ENCODE measurements at regions not wholly inside any gene's neighbourhood (a gene's known extent, or its start where the extent isn't known, plus 50 kb on each side); places are given as distances from the start of the nearest gene placed in this dataset.

DNA sequence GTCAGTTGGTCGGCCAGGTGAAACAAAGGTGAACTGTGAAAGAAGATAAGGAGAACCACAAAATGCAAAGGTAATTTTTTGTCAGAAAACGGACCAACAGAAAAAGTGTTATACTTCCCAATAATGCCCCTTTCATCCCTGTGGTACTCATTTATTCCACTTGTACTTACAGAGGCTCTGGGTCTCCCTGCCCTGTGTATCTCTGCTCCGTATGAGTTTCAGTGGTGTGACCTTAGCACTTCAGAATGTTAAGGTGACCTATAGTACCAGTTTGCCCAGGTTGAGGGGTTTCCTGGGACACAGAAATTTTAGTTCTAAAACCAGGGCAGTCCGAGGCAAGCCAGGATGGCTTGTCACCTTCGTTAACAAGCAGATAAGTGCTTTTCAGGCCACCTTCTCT lies 254.8 kb downstream of the OLFM3 start:
- TF ChIP-seq, protein P1, sequence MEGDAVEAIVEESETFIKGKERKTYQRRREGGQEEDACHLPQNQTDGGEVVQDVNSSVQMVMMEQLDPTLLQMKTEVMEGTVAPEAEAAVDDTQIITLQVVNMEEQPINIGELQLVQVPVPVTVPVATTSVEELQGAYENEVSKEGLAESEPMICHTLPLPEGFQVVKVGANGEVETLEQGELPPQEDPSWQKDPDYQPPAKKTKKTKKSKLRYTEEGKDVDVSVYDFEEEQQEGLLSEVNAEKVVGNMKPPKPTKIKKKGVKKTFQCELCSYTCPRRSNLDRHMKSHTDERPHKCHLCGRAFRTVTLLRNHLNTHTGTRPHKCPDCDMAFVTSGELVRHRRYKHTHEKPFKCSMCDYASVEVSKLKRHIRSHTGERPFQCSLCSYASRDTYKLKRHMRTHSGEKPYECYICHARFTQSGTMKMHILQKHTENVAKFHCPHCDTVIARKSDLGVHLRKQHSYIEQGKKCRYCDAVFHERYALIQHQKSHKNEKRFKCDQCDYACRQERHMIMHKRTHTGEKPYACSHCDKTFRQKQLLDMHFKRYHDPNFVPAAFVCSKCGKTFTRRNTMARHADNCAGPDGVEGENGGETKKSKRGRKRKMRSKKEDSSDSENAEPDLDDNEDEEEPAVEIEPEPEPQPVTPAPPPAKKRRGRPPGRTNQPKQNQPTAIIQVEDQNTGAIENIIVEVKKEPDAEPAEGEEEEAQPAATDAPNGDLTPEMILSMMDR (IDR thresholded peaks at IDR 0.05) = no peak
- TF ChIP-seq, protein P2, sequence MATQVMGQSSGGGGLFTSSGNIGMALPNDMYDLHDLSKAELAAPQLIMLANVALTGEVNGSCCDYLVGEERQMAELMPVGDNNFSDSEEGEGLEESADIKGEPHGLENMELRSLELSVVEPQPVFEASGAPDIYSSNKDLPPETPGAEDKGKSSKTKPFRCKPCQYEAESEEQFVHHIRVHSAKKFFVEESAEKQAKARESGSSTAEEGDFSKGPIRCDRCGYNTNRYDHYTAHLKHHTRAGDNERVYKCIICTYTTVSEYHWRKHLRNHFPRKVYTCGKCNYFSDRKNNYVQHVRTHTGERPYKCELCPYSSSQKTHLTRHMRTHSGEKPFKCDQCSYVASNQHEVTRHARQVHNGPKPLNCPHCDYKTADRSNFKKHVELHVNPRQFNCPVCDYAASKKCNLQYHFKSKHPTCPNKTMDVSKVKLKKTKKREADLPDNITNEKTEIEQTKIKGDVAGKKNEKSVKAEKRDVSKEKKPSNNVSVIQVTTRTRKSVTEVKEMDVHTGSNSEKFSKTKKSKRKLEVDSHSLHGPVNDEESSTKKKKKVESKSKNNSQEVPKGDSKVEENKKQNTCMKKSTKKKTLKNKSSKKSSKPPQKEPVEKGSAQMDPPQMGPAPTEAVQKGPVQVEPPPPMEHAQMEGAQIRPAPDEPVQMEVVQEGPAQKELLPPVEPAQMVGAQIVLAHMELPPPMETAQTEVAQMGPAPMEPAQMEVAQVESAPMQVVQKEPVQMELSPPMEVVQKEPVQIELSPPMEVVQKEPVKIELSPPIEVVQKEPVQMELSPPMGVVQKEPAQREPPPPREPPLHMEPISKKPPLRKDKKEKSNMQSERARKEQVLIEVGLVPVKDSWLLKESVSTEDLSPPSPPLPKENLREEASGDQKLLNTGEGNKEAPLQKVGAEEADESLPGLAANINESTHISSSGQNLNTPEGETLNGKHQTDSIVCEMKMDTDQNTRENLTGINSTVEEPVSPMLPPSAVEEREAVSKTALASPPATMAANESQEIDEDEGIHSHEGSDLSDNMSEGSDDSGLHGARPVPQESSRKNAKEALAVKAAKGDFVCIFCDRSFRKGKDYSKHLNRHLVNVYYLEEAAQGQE (IDR thresholded peaks at IDR 0.05; ENCODE audit: insufficient read depth in 1 of 2, low read depth in 2 of 2, low read length in 1 of 2) = no peak
- TF ChIP-seq TCF7L2 (IDR thresholded peaks at IDR 0.05; ENCODE audit: low read depth, low read length) (no peak), POLR2AphosphoS5 (IDR thresholded peaks at IDR 0.05; ENCODE audit: low read depth, low read length) (no peak)

Data from Panc1 (cell line).